Breast epithelium (tissue), 3 donors: ENCODE measurements at regions not wholly inside any gene's neighbourhood (a gene's known extent, or its start where the extent isn't known, plus 50 kb on each side); places are given as distances from the start of the nearest gene placed in this dataset.

Experiments
- CTCF ChIP-seq, 3 donors: fragments of 450-650 bp; IDR thresholded peaks; one replicate each; pipeline ENCODE4 v1.5.1; 2016 to 2017; ENCODE audit warnings: antibody characterized with exemption in 3 of 3, mild to moderate bottlenecking in 3 of 3, moderate library complexity in 3 of 3
- POLR2A ChIP-seq: fragments of 450-650 bp; IDR thresholded peaks from one replicate; pipeline ENCODE4 v1.6.1; 2016; ENCODE audit warnings: antibody characterized with exemption, mild to moderate bottlenecking, moderate library complexity
- POLR2AphosphoS5 ChIP-seq, 3 donors: sonication (generic); formaldehyde crosslinking; IDR thresholded peaks; one replicate each; pipeline ENCODE4 v1.6.1; 2017; ENCODE audit warnings: antibody characterized with exemption in 3 of 3

DNA sequence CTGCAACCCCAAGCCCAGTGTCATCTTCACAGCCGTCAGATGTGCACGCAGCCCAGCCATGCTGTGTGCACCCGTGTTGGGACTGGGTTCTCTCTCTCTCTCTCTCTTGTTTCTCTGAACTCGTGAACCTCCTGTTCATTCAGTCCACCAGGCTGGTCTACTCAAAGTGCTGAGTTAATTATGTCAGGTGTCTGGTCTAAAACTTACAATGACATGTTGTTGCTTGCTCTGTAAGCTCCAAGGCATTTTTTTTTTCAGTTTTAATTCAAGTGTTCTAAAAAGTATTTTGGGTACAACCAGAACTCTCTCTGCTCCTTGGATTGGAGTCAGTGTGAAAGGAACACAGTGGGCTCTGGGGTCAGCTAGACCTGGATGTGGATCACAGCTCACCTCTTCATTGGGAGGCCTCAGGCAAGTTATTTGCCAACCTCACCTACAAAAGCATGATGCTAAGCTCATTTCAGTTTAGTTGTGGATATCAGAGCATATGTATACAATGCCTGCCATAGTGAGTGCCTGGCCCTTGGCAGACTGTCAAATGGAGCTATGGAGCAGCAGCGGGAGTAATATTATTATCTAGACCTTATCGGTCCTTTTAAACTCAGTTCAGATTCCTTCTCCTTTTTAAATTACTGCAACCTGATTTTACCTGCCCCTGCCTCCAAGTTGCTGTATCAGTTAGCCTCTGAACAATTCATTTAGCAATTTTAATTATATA is 59.5 kb downstream of the PLEKHG1 start:
- no peak for TF ChIP-seq CTCF (IDR thresholded peaks at IDR 0.05)
- TF ChIP-seq POLR2AphosphoS5 (IDR thresholded peaks at IDR 0.05), result no peak
- no peak for TF ChIP-seq POLR2A
